ENCODE measurements at regions not wholly inside any gene's neighbourhood (a gene's known extent, or its start where the extent isn't known, plus 50 kb on each side); places are given as distances from the start of the nearest gene placed in this dataset.

GRCh38 chr14:29446971-29447370 is 480.7 kb downstream of the PRKD1 start:
- H3K4me3 ChIP-seq (ENCODE audit: low read depth, low read length): no peak overlapping the region
- DNase-seq (ENCODE audit: low read depth) (no peak), FAIRE-seq (no peak)
- TF ChIP-seq CTCF (IDR thresholded peaks at IDR 0.05; ENCODE audit: insufficient read depth, low read length, severe bottlenecking): no peak
- H3K27me3 ChIP-seq (ENCODE audit: control insufficient read depth, insufficient read depth, low read length): no peaks in the 10 kb centered on the region
- H3K36me3 ChIP-seq (ENCODE audit: control insufficient read depth, insufficient read depth, low read length): no peaks in the 10 kb centered on the region

- Histone ChIP-seq H3K27me3 (ENCODE audit: control insufficient read depth, insufficient read depth, low read length) (no peaks in the 10 kb centered on the region), H3K36me3 (ENCODE audit: control insufficient read depth, insufficient read depth, low read length) (no peaks in the 10 kb centered on the region), H3K4me3 (ENCODE audit: low read depth, low read length) (no peak overlapping the region)
- FAIRE-seq (no peak), DNase-seq (ENCODE audit: low read depth) (no peak)
- no peak for TF ChIP-seq CTCF (IDR thresholded peaks at IDR 0.05; ENCODE audit: insufficient read depth, low read length, severe bottlenecking)
These were observed 475.7 kb downstream of the PRKD1 start for GRCh38 chr14:29451941-29452340.

- peak; percentile 56 for DNase-seq (ENCODE audit: low read depth)
- FAIRE-seq: no peak
- no peak for TF ChIP-seq CTCF (IDR thresholded peaks at IDR 0.05; ENCODE audit: insufficient read depth, low read length, severe bottlenecking)
These were observed 474.6 kb downstream of the PRKD1 start for GRCh38 chr14:29453045-29453444.

GRCh38 chr14:29454026-29454693 is 473.5 kb downstream of the PRKD1 start:
- Histone ChIP-seq H3K4me3 (ENCODE audit: low read depth, low read length) (no peak overlapping the region), H3K36me3 (ENCODE audit: control insufficient read depth, insufficient read depth, low read length) (no peaks in the 10 kb centered on the region), H3K27me3 (ENCODE audit: control insufficient read depth, insufficient read depth, low read length) (no peaks in the 10 kb centered on the region)
- FAIRE-seq (no peak), DNase-seq (ENCODE audit: low read depth) (no peak)
- no peak for TF ChIP-seq CTCF (IDR thresholded peaks at IDR 0.05; ENCODE audit: insufficient read depth, low read length, severe bottlenecking)

More at GRCh38 chr14:29453045-29453444, 474.6 kb downstream of the PRKD1 start:
- H3K36me3 ChIP-seq (ENCODE audit: control insufficient read depth, insufficient read depth, low read length): no peaks in the 10 kb centered on the region
- H3K27me3 ChIP-seq (ENCODE audit: control insufficient read depth, insufficient read depth, low read length): no peaks in the 10 kb centered on the region
- H3K4me3 ChIP-seq (ENCODE audit: low read depth, low read length): no peak overlapping the region

- no peak for TF ChIP-seq CTCF (IDR thresholded peaks at IDR 0.05; ENCODE audit: insufficient read depth, low read length, severe bottlenecking)
- Histone ChIP-seq H3K4me3 (ENCODE audit: low read depth, low read length) (no peak overlapping the region), H3K36me3 (ENCODE audit: control insufficient read depth, insufficient read depth, low read length) (no peaks in the 10 kb centered on the region), H3K27me3 (ENCODE audit: control insufficient read depth, insufficient read depth, low read length) (no peaks in the 10 kb centered on the region)
- no peak for FAIRE-seq
- DNase-seq (ENCODE audit: low read depth): peak; percentile 67
These were observed 469.1 kb downstream of the PRKD1 start for GRCh38 chr14:29458547-29458946.

- no peak overlapping the region for H3K4me3 ChIP-seq (ENCODE audit: low read depth, low read length)
- no peak for TF ChIP-seq CTCF (IDR thresholded peaks at IDR 0.05; ENCODE audit: insufficient read depth, low read length, severe bottlenecking)
- H3K36me3 ChIP-seq (ENCODE audit: control insufficient read depth, insufficient read depth, low read length): no peaks in the 10 kb centered on the region
- FAIRE-seq (no peak), DNase-seq (ENCODE audit: low read depth) (peak; percentile 15)
- no peaks in the 10 kb centered on the region for H3K27me3 ChIP-seq (ENCODE audit: control insufficient read depth, insufficient read depth, low read length)
These were observed 468.1 kb downstream of the PRKD1 start for GRCh38 chr14:29459531-29459930.
